ENCODE measurements at regions not wholly inside any gene's neighbourhood (a gene's known extent, or its start where the extent isn't known, plus 50 kb on each side); places are given as distances from the start of the nearest gene placed in this dataset.
"Not testable (repeated sequence)": the region's sequence is repeated elsewhere in the genome, so short reads cannot be mapped to it uniquely, and the experiment has no call there.

DNA sequence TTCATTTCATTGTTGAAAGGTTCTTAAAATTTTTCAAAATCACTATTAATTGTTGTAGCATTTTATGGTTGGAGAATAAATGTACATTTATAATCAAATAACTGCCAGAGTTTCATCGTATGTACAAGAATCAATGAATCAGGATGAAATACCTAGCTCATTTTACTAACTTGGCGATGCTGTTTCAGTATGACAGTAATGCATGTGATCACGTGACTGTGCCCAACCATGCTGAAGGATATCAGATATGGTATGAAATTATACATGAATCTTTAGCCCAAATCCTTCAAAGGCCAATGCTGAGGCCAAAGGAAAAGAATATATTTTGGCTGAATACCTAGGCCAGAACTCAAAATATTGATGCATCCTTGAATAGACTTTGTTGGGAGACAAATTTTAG is 288.3 kb upstream of the TGFBR2 start:
- Histone ChIP-seq H3K4me3 (no peak overlapping the region), H3K27me3 (no peaks in the 10 kb centered on the region), H3K9me3 (peaks cover 0 to 5% (median 4%) of the 10 kb centered on the region in 4 donors), H3K36me3 (no peaks in the 10 kb centered on the region), H3K4me1 (peaks cover 0 to 6% (median 0%) of the 10 kb centered on the region in 4 donors), H3K27ac (no peak overlapping the region)
- no peak for DNase-seq
- 95 to 97% methylated on average over 3 of the region's 3 CpGs for WGBS, 2 donors
- TF ChIP-seq EP300 (IDR thresholded peaks at IDR 0.05) = no peak
- intact Hi-C loops (cut with DNase I) = no loop called here

DNA sequence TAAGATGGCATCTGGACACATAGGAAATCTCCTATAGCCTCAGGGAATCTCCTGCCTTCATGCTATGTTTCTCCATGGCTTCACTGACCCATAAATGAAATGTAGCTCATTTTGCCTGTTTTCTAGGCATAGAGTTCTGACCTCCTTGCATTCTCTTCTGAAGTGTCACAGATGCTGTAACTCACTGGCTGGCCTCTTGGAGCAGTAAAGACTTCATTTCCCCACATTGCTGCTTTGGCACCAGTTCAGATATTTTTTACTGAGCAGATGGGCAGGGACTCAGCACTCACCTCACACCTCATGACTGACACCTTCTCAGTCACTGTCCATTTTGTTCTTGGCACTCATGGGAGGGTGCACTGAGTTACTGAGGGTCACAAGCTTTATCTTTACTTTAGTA is 286.7 kb upstream of the TGFBR2 start:
- Histone ChIP-seq H3K9me3 (peaks cover 0 to 7% (median 5%) of the 10 kb centered on the region in 4 donors), H3K4me1 (peaks cover 0 to 8% (median 7%) of the 10 kb centered on the region in 4 donors), H3K27ac (no peak overlapping the region), H3K4me3 (no peak overlapping the region), H3K36me3 (no peaks in the 10 kb centered on the region), H3K27me3 (no peaks in the 10 kb centered on the region)
- no peak for DNase-seq
- intact Hi-C loops (cut with DNase I) = no loop called here
- TF ChIP-seq, protein P1, sequence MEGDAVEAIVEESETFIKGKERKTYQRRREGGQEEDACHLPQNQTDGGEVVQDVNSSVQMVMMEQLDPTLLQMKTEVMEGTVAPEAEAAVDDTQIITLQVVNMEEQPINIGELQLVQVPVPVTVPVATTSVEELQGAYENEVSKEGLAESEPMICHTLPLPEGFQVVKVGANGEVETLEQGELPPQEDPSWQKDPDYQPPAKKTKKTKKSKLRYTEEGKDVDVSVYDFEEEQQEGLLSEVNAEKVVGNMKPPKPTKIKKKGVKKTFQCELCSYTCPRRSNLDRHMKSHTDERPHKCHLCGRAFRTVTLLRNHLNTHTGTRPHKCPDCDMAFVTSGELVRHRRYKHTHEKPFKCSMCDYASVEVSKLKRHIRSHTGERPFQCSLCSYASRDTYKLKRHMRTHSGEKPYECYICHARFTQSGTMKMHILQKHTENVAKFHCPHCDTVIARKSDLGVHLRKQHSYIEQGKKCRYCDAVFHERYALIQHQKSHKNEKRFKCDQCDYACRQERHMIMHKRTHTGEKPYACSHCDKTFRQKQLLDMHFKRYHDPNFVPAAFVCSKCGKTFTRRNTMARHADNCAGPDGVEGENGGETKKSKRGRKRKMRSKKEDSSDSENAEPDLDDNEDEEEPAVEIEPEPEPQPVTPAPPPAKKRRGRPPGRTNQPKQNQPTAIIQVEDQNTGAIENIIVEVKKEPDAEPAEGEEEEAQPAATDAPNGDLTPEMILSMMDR (IDR thresholded peaks at IDR 0.05) = peak in 3 of 4 experiments; percentile 20 to 37 (median 24)
- no peak for TF ChIP-seq POLR2AphosphoS5 (IDR thresholded peaks at IDR 0.05)

DNA sequence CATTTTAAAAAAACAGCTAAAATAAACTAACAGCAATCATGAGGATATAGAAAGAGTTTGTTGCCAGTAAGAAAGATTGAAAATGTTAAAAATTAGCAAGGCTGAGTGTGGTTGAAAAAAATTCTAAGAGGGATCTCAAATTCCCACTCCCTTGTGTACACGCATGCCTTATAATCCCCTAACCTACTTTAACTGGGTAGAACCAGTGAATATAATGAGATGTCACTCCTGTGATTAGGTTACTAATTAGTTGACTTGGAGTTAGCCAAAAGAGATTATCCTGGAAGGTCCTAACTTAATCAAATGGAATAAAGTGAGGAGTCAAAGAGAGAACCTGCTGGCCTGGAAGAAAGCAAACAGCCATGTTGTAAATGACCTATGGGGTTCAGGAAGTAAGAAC is 286.0 kb upstream of the TGFBR2 start:
- intact Hi-C loops (cut with DNase I) = no loop called here
- H3K4me3 ChIP-seq = no peak overlapping the region
- TF ChIP-seq, protein P1 (IDR thresholded peaks at IDR 0.05) = no peak
- TF ChIP-seq EP300 (IDR thresholded peaks at IDR 0.05) (no peak), POLR2AphosphoS5 (IDR thresholded peaks at IDR 0.05) (no peak), POLR2A (IDR thresholded peaks at IDR 0.05) (no peak)
- H3K27ac ChIP-seq = no peak overlapping the region
- H3K9me3 ChIP-seq = peaks cover 0 to 7% (median 5%) of the 10 kb centered on the region in 4 donors
- no peaks in the 10 kb centered on the region for H3K27me3 ChIP-seq
- no peak for DNase-seq
- no peaks in the 10 kb centered on the region for H3K36me3 ChIP-seq
- H3K4me1 ChIP-seq = peaks cover 0 to 13% (median 9%) of the 10 kb centered on the region in 4 donors
- 92 to 96% methylated on average over 1 of the region's 1 CpG for WGBS, 2 donors

DNA sequence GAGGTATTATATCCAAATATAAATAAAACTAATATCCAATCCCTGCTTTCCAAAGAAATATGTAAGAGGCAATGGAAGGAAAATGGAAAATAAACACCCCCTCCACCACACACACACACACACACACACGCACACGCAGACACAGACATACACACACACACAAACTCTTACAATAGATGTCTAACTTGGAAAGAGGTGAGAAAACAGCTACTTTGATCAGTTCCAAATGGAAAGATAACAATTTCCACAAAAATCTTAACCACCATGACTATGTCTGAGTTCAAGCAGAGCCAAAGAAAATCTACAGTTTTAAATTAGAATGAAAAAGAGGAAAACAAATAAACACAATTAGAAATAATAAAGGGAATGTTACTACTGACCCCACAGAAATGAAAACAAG is 285.3 kb upstream of the TGFBR2 start:
- Histone ChIP-seq H3K27me3 (no peaks in the 10 kb centered on the region), H3K4me3 (no peak overlapping the region), H3K36me3 (no peaks in the 10 kb centered on the region), H3K9me3 (peaks cover 0 to 7% (median 5%) of the 10 kb centered on the region in 4 donors), H3K27ac (no peak overlapping the region), H3K4me1 (peaks cover 0 to 13% (median 9%) of the 10 kb centered on the region in 4 donors)
- intact Hi-C loops (cut with DNase I) = no loop called here
- WGBS, 2 donors = 96 to 99% methylated on average over 2 of the region's 2 CpGs
- DNase-seq = no peak
- no peak for TF ChIP-seq POLR2AphosphoS5 (IDR thresholded peaks at IDR 0.05)
- no peak for TF ChIP-seq EP300 (IDR thresholded peaks at IDR 0.05)
- TF ChIP-seq, protein P1 (IDR thresholded peaks at IDR 0.05) = no peak
- TF ChIP-seq POLR2A (IDR thresholded peaks at IDR 0.05) = no peak

DNA sequence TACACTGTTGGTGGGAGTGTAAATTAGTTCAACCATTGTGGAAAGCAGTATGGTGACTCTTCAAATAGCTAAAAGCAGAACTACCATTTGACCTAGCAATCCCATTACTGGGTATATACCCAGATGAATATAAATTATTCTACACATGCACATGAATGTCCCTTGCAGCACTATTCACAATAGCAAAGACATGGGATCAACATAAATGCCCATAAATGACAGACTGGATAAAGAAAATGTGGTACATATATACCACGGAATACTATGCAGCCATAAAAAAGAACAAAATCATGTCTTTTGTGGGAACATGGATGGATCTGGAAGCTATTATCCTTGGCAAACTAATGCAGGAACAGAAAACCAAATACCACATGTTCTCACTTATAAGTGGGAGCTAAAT is 282.8 kb upstream of the TGFBR2 start:
- H3K27me3 ChIP-seq; DNase-seq; H3K36me3 ChIP-seq; intact Hi-C loops (cut with DNase I); H3K4me3 ChIP-seq; H3K9me3 ChIP-seq: not testable (repeated sequence)
- Histone ChIP-seq H3K4me1 (peaks cover 0 to 13% (median 9%) of the 10 kb centered on the region in 4 donors), H3K27ac (peak overlapping the region in 2 of 4 donors; percentile 64 to 65)
- 91 to 99% methylated on average over 1 of the region's 1 CpG for WGBS, 2 donors

DNA sequence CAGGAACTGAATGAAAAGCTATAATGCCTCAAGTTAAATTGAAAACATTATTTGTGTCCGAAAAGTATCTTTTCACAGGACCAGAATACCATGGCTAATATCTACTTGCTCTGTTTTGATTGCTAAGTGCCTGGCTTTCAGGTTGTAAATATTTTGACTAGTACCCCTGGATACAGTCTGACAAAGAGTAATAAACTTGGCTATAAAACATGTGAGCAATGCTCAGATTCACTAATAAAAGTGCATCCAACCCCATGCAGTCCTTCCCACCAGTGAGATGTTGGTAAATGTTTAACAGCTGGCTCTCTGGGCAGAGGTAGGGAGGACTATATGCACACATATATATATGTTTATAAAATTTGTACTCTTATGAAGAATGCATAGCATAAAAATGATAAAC is 281.8 kb upstream of the TGFBR2 start:
- Histone ChIP-seq H3K4me3 (no peak overlapping the region), H3K27me3 (no peaks in the 10 kb centered on the region), H3K4me1 (peaks cover 0 to 13% (median 9%) of the 10 kb centered on the region in 4 donors), H3K27ac (peak overlapping the region; percentile 10 to 65 (median 46)), H3K9me3 (peaks cover 0 to 5% (median 2%) of the 10 kb centered on the region in 4 donors), H3K36me3 (no peaks in the 10 kb centered on the region)
- TF ChIP-seq POLR2A (IDR thresholded peaks at IDR 0.05) = no peak
- peak in 1 of 4 donors; percentile 45 for TF ChIP-seq EP300 (IDR thresholded peaks at IDR 0.05)
- TF ChIP-seq, protein P1 (IDR thresholded peaks at IDR 0.05) = no peak
- TF ChIP-seq POLR2AphosphoS5 (IDR thresholded peaks at IDR 0.05) = peak in 3 of 4 donors; percentile 7 to 39 (median 37)
- 18 to 49% methylated on average over 1 of the region's 1 CpG for WGBS, 2 donors
- DNase-seq = no peak
- intact Hi-C loops (cut with DNase I) = no loop called here

DNA sequence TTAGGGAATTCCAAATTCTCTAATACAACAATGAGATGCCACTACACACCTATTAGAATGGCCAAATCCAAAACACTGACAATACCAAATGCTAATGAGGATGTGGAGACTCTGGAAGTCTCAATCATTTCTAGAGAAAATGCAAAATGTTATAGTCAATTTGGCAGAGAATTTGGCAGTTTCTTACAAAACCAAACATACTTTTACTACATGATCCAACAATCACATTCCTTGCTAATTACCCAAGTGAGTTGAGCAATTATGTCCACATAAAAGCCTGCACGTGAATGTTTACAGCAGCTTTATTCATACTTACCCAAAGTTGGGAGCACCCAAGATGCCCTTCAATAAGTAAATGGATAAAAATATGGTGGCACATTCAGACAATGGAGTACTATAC is 278.4 kb upstream of the TGFBR2 start:
- H3K36me3 ChIP-seq; H3K27ac ChIP-seq; DNase-seq; H3K9me3 ChIP-seq; H3K4me3 ChIP-seq; intact Hi-C loops (cut with DNase I); H3K27me3 ChIP-seq: not testable (repeated sequence)
- WGBS, 2 donors = 11 to 65% methylated on average over 1 of the region's 1 CpG
- H3K4me1 ChIP-seq = peaks cover 0 to 13% (median 9%) of the 10 kb centered on the region in 4 donors

DNA sequence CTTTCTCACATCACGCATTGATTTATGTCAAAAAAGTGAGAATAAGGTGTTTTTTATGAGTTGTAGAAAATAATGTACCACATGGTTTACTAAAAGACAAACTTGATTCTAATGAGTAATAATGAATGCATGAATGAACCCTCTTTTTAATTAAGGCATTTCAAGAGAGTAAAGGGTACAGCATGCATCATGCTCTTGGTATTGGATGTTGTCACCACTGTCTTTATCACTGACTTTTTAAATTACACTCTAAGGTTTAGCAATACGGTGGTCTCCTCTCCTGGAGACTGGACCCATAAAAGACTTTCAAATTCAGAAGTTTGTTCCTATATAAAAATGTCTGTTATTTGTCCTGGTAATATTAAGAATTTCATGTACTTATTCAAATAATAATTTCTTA is 277.5 kb upstream of the TGFBR2 start:
- WGBS, 2 donors = 94 to 96% methylated on average over 2 of the region's 2 CpGs
- H3K4me3 ChIP-seq; intact Hi-C loops (cut with DNase I): not testable (repeated sequence)

More for the DNA sequence above, 277.5 kb upstream of the TGFBR2 start:
- H3K27ac ChIP-seq, H3K36me3 ChIP-seq, DNase-seq, H3K9me3 ChIP-seq, H3K27me3 ChIP-seq: not testable (repeated sequence)
- H3K4me1 ChIP-seq = peaks cover 0 to 13% (median 9%) of the 10 kb centered on the region in 4 donors

Measured in sigmoid colon (tissue), 6 donors.